Mesendoderm (in vitro differentiated cells): ENCODE measurements at regions not wholly inside any gene's neighbourhood (a gene's known extent, or its start where the extent isn't known, plus 50 kb on each side); places are given as distances from the start of the nearest gene placed in this dataset.

Experiments
- DNase-seq: peaks from one replicate; pipeline ENCODE4 v3.0.0; 2013
- H2AK5ac ChIP-seq: 2 replicates; pipeline ENCODE4 v1.6.1; 2013; ENCODE audit warnings: low read length, inconsistent platforms
- H2BK120ac ChIP-seq: 2 replicates; pipeline ENCODE4 v1.6.1; 2013; ENCODE audit warnings: low read depth, mild to moderate bottlenecking, low read length, moderate library complexity, mixed read lengths
- H2BK15ac ChIP-seq: replicated peaks from 2 replicates; pipeline ENCODE4 v1.6.1; 2013; ENCODE audit warnings: low read depth, mild to moderate bottlenecking, moderate library complexity
- H2BK5ac ChIP-seq: 2 replicates; pipeline ENCODE4 v1.6.1; 2013; ENCODE audit warnings: low read length, inconsistent platforms
- H3K18ac ChIP-seq: 2 replicates; pipeline ENCODE4 v1.6.1; 2013; ENCODE audit warnings: mild to moderate bottlenecking, low read length, mixed read lengths
- H3K23ac ChIP-seq: one replicate; pipeline ENCODE4 v1.6.1; 2013; ENCODE audit warnings: low read length
- H3K27ac ChIP-seq: 2 replicates; pipeline ENCODE4 v1.5.1; 2013; ENCODE audit warnings: low read depth, mild to moderate bottlenecking, inconsistent platforms, low read length, moderate library complexity
- H3K27me3 ChIP-seq: 2 replicates; pipeline ENCODE4 v1.6.1; 2013; ENCODE audit warnings: low read length, control low read depth, mild to moderate bottlenecking, inconsistent platforms; ENCODE audit not compliant: insufficient read depth, poor library complexity
- H3K36me3 ChIP-seq: 2 replicates; pipeline ENCODE4 v1.6.1; 2013; ENCODE audit warnings: low read length, inconsistent platforms; ENCODE audit not compliant: control insufficient read depth, insufficient read depth
- H3K4ac ChIP-seq: one replicate; pipeline ENCODE4 v1.6.1; 2013; ENCODE audit warnings: low read depth, mild to moderate bottlenecking, low read length, moderate library complexity
- H3K4me1 ChIP-seq: 2 replicates; pipeline ENCODE4 v1.6.1; 2013; ENCODE audit warnings: low read depth, low read length, inconsistent platforms; ENCODE audit not compliant: control insufficient read depth
- H3K4me2 ChIP-seq: 2 replicates; pipeline ENCODE4 v1.6.1; 2013; ENCODE audit warnings: low read length
- H3K4me3 ChIP-seq: 2 replicates; pipeline ENCODE4 v1.5.1; 2013; ENCODE audit warnings: mild to moderate bottlenecking, low read length
- H3K56ac ChIP-seq: one replicate; pipeline ENCODE4 v1.6.1; 2013; ENCODE audit warnings: low read length
- H3K79me1 ChIP-seq: 2 replicates; pipeline ENCODE4 v1.6.1; 2013; ENCODE audit warnings: low read length, inconsistent platforms
- H3K79me2 ChIP-seq: 2 replicates; pipeline ENCODE4 v1.6.1; 2013; ENCODE audit warnings: mild to moderate bottlenecking, low read length; ENCODE audit not compliant: control insufficient read depth, insufficient read depth
- H3K9ac ChIP-seq: 2 replicates; pipeline ENCODE4 v1.6.1; 2013; ENCODE audit warnings: low read length, inconsistent platforms
- H4K5ac ChIP-seq: one replicate; pipeline ENCODE4 v1.6.1; 2013; ENCODE audit warnings: low read length
- H4K8ac ChIP-seq: one replicate; pipeline ENCODE4 v1.6.1; 2013; ENCODE audit warnings: low read depth, mild to moderate bottlenecking, control low read depth, low read length, moderate library complexity
- WGBS: extraction: QIAGEN DNeasy Blood & Tissue Kit; methylation state at CpG from one replicate; pipeline ENCODE4 v1.1.7; 2013; ENCODE audit warnings: low lambda C conversion rate, missing lambda C conversion rate; ENCODE audit not compliant: insufficient coverage; ENCODE audit errors: extremely low coverage; 5-methylcytosine and 5-hydroxymethylcytosine counted together

DNA sequence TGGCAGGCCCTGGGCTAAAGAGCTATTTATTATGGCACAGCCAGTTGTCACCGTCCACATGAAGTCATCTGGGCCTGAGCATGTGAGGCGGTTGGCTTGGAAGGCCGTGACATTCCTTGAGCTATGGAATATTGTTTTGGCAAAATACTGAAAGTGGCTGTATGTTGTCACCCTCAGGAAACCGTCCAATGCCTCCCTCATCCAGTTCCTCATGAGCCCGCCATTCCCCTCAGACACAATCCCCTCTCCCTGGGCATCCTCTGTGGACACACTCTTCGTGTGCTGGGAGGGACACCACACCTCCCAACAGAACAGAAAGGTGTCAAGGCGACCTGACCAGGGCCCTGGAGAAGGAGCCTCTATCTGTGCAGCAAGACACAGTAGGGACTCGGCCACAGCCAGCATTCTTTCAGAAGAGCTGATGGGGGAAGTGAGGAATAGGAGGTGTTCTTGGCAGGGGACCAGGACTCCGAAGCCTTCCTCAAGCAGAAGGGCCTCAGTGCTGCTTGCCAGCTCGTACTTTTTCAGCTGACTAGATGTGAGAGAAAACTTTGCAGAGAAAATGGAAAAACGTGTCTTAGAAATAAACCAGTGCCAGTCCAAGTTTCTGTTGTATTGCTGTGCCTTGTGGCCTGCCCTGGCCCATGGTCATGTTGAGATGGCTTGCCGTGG is 120.5 kb downstream of the SOD2 start:
- H3K4me3 ChIP-seq, result no peak overlapping the region
- H4K8ac ChIP-seq, result no peak overlapping the region
- H3K56ac ChIP-seq, result no peak overlapping the region
- H3K4me2 ChIP-seq, result no peak overlapping the region
- no peak overlapping the region for H3K9ac ChIP-seq
- H2BK15ac ChIP-seq, result no peak overlapping the region
- H2BK120ac ChIP-seq, result no peak overlapping the region
- H3K18ac ChIP-seq, result no peak overlapping the region
- no peak overlapping the region for H3K4ac ChIP-seq
- H3K79me1 ChIP-seq, result no peaks in the 10 kb centered on the region
- no peaks in the 10 kb centered on the region for H3K79me2 ChIP-seq
- H2BK5ac ChIP-seq, result no peak overlapping the region
- H3K23ac ChIP-seq, result no peak overlapping the region
- H3K27me3 ChIP-seq, result no peaks in the 10 kb centered on the region
- H4K5ac ChIP-seq, result no peak overlapping the region
- no peak for DNase-seq
- H3K36me3 ChIP-seq, result no peaks in the 10 kb centered on the region
- no peak overlapping the region for H2AK5ac ChIP-seq
- no peaks in the 10 kb centered on the region for H3K4me1 ChIP-seq
- no CpG with 5 or more reads among the region's 12 CpGs for WGBS
- H3K27ac ChIP-seq, result no peak overlapping the region

DNA sequence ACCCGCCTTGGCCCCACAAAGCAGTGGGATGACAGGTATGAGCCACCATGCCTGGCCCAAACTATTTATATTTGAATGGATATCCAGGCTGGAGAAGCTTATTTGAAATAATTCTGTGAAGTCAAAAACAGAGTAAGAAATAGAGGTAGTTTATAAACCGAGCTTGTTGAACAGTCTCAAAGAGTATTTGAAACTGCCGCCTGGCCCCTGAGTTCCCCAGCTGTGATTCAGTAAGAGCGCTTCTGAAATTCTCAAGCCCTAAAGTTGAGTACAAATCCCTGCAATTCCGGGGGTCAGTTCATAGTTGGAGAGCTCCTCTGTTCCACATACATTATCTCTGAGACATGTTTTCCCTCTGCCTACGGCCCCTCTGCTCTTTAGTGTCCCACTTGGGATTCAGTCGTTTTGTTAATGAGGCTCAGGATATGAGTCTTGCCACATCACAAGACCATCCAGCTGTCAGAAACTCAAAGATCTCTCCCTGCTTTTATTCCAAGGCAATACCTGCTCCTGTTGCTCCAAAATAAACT is 127.8 kb downstream of the SOD2 start:
- Histone ChIP-seq H3K27me3 (no peaks in the 10 kb centered on the region), H3K4me1 (no peaks in the 10 kb centered on the region), H3K79me2 (no peaks in the 10 kb centered on the region), H3K4me3 (no peak overlapping the region), H3K4ac (no peak overlapping the region), H2AK5ac (no peak overlapping the region), H3K56ac (no peak overlapping the region), H4K8ac (no peak overlapping the region), H3K9ac (no peak overlapping the region), H4K5ac (no peak overlapping the region), H3K36me3 (no peaks in the 10 kb centered on the region), H3K79me1 (no peaks in the 10 kb centered on the region), H2BK15ac (no peak overlapping the region), H2BK5ac (no peak overlapping the region), H3K4me2 (no peak overlapping the region), H3K18ac (no peak overlapping the region), H3K27ac (no peak overlapping the region), H3K23ac (no peak overlapping the region), H2BK120ac (no peak overlapping the region)
- DNase-seq, result no peak
- no CpG with 5 or more reads among the region's 7 CpGs for WGBS

DNA sequence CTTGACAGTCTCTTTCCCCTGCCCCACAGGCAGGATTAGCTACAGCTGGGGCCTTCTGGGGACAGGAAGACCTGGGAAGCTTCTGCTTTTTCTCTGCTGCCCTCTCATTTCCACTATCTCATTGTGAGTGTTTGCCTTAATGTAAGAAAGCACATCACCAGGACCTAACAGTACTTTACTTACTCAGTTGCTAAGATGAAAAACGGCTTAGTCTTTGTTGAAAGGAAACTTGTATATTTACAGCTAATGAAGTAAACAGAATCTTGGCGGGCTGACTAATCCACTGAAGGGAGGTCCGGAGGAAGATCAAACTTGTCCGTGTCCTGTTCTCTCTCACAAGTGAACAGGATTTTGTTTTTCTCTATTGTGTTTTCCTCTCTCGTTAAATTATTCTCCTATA is 128.6 kb downstream of the SOD2 start:
- H3K27me3 ChIP-seq, result no peaks in the 10 kb centered on the region
- H3K23ac ChIP-seq, result no peak overlapping the region
- H3K4me3 ChIP-seq, result no peak overlapping the region
- DNase-seq, result no peak
- no peak overlapping the region for H4K8ac ChIP-seq
- no CpG with 5 or more reads among the region's 5 CpGs for WGBS
- no peak overlapping the region for H2AK5ac ChIP-seq
- no peak overlapping the region for H3K9ac ChIP-seq
- no peaks in the 10 kb centered on the region for H3K36me3 ChIP-seq
- no peak overlapping the region for H2BK15ac ChIP-seq
- H3K4me1 ChIP-seq, result no peaks in the 10 kb centered on the region
- no peak overlapping the region for H2BK5ac ChIP-seq
- no peaks in the 10 kb centered on the region for H3K79me1 ChIP-seq
- H3K56ac ChIP-seq, result no peak overlapping the region
- no peaks in the 10 kb centered on the region for H3K79me2 ChIP-seq
- no peak overlapping the region for H3K27ac ChIP-seq
- no peak overlapping the region for H2BK120ac ChIP-seq
- no peak overlapping the region for H3K18ac ChIP-seq
- H3K4me2 ChIP-seq, result no peak overlapping the region
- no peak overlapping the region for H4K5ac ChIP-seq
- no peak overlapping the region for H3K4ac ChIP-seq

DNA sequence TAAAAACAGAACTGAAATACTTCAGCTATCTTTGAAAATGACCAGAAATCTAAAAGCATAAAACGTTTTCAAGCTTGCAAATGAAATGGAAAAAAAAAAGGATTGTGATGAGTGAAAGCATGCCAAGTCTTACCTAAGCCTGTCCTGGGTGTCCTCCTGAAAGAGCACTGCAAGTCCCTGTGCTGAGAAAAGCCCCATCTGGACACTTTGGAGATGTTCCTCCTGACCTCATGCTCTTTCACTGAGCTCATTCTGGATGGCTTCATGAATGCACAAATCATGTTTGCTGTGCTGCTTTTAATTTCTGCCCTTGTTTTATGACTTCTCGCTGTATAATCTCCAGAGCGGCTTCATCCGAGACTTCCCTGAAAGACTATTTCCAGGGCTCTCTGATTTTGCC is 136.0 kb downstream of the SOD2 start:
- Histone ChIP-seq H2BK5ac (no peak overlapping the region), H3K36me3 (no peaks in the 10 kb centered on the region), H3K4ac (no peak overlapping the region), H4K8ac (no peak overlapping the region), H2AK5ac (no peak overlapping the region), H3K18ac (no peak overlapping the region), H2BK15ac (no peak overlapping the region), H3K56ac (no peak overlapping the region), H3K4me3 (no peak overlapping the region), H3K27me3 (no peaks in the 10 kb centered on the region), H3K79me2 (no peaks in the 10 kb centered on the region), H4K5ac (no peak overlapping the region), H3K9ac (no peak overlapping the region), H2BK120ac (no peak overlapping the region), H3K4me2 (no peak overlapping the region), H3K79me1 (no peaks in the 10 kb centered on the region), H3K4me1 (no peaks in the 10 kb centered on the region), H3K23ac (no peak overlapping the region), H3K27ac (no peak overlapping the region)
- no CpG with 5 or more reads among the region's 4 CpGs for WGBS
- DNase-seq, result no peak

DNA sequence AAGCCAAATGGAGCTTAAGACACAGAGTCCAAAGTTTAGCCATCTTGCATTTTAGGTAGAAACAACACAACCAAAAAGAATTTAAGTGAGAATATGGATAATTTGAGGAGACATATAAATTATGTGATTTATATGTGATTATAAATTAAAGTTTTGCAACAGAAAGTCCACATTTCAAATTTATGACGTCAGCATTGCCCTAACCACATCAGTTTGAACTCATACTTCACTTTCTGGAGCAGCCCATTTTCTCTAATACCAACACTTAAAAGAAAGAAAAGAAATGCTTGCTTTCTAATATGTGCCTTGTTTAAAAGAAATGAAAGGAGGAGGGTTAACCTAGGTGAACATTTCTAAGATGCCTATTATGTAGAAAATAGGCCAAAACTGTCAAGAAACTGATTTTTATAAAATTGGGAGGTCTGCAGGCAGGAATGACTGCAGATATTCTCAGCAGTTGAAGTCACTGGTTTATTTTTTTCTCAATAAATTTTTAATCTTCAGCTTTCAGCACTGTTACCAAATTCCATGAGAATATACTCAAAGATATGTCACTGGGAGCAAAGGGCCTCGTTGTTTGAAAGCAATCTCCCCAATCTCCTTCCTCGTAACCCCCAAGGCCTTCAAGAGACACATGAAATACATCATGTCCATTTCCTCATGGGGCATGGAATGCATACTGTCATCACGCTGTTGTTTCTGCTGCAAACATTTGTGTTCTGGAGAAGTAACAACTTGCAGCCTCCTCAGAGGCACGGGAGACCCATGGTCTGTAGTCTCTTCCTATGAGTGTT is 137.8 kb downstream of the SOD2 start:
- H3K79me2 ChIP-seq, result no peaks in the 10 kb centered on the region
- H2BK15ac ChIP-seq, result no peak overlapping the region
- no CpG with 5 or more reads among the region's 5 CpGs for WGBS
- no peak for DNase-seq
- H3K27me3 ChIP-seq, result no peaks in the 10 kb centered on the region
- H3K4ac ChIP-seq, result no peak overlapping the region
- H4K8ac ChIP-seq, result no peak overlapping the region
- H3K4me2 ChIP-seq, result no peak overlapping the region
- H3K18ac ChIP-seq, result no peak overlapping the region
- no peak overlapping the region for H2BK120ac ChIP-seq
- no peak overlapping the region for H3K4me3 ChIP-seq
- H3K9ac ChIP-seq, result no peak overlapping the region
- H3K27ac ChIP-seq, result no peak overlapping the region
- H3K23ac ChIP-seq, result no peak overlapping the region
- H4K5ac ChIP-seq, result no peak overlapping the region
- no peak overlapping the region for H3K56ac ChIP-seq
- H3K4me1 ChIP-seq, result no peaks in the 10 kb centered on the region
- no peaks in the 10 kb centered on the region for H3K36me3 ChIP-seq
- H2BK5ac ChIP-seq, result no peak overlapping the region
- H3K79me1 ChIP-seq, result no peaks in the 10 kb centered on the region
- H2AK5ac ChIP-seq, result no peak overlapping the region
